ENCODE measurements at regions not wholly inside any gene's neighbourhood (a gene's known extent, or its start where the extent isn't known, plus 50 kb on each side); places are given as distances from the start of the nearest gene placed in this dataset.
"Not testable (repeated sequence)": the region's sequence is repeated elsewhere in the genome, so short reads cannot be mapped to it uniquely, and the experiment has no call there.

DNA sequence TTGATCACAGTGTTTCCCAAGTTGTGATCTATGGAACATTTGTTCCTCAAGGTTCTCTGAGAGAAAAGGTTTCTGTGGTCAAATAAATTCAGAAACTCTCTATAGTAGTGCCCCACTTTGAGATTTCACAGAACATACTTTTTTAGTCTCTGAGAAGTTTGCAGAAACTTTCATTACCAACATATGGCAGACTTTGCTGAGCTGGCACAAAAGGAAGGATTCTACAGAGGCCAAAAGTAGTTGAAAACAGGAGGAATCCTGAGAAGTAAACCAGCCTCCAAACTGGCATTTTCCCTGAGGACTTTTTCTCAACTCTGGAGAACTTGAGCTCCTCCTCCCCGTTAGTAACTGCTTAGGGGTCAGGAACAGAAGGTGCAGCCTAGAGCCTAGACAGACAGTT, 117.8 kb upstream of the ESX1 start:
- no peak for DNase-seq

DNA sequence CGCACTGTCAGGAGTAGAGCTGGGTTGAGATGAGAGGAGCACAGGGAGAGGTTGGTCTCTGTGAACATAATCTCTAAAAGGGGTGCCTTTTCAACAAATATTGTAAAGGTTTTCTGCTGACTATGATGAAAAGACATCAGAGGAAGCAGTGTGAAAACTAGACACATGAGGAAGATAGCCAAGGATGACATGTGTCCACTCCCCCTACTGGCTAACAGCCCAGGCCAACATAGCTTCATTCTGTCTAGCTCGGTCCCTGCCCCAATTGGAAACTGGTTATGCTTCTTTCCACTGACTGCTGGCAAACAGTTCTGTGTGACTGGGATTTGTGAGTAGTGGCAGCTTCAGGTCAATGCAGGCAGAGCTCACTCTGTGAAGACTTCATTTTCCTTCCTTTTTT, 115.4 kb upstream of the ESX1 start:
- no peak for DNase-seq

DNA sequence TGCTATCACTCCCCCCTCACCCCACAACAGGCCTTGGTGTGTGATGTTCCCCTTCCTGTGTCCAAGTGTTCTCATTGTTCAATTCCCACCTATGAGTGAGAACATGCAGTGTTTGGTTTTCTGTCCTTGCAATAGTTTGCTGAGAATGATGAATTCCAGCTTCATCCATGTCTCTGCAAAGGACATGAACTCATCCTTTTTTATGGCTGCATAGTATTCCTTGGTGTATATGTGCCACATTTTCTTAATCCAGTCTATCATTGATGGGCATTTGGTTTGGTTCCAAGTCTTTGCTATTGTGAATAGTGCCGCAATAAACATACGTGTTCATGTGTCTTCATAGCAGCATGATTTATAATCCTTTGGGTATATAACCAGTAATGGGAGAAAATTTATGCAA, 106.0 kb upstream of the ESX1 start:
- not testable (repeated sequence) for DNase-seq

DNA sequence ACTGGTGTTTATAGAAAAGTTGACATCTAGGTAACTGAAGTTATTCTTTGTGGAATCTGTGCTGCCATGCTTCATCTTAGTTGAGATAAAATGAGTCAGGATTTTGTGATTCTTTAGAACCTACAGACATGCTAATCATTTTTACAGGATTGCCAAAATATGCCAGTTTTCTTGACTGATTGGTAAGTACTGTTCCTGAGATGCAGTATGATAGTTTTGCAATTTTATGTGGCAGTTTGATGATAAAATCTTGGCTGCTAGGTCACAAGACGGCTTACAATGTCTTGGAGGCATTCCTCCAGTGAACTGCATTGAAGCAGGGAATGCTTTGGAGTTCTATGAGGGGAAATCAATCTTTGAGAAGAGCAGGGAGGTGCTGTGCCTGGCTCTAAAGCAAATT, 104.4 kb upstream of the ESX1 start:
- DNase-seq: no peak

DNA sequence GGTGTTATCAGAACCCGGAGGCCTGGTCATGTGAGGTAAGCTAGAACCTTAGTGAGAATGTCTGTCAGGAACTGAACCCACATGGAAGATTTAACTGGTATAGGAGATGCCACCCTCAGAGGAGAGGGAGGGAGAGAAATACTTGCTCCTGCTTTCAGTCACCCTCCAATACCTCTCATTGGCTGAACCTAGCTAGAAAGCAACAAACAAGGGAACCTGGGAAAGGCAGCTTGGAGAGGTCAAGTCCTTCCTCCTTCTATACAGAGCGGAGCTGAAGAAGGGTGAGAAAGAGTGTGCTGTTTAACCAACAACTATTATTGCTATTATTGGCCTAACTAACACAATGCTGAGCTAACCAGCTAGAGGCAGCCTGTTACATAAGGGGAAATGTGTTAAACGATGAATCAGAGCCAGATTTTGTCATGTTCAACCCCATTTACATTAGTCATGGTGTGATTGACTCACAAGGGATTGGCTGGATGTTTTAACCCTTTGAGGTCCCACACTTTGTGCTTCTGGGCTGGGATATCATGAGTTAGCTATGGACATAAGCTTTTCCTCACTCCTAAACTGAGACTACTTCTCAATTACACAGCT, 96.5 kb upstream of the ESX1 start:
- DNase-seq: no peak

DNA sequence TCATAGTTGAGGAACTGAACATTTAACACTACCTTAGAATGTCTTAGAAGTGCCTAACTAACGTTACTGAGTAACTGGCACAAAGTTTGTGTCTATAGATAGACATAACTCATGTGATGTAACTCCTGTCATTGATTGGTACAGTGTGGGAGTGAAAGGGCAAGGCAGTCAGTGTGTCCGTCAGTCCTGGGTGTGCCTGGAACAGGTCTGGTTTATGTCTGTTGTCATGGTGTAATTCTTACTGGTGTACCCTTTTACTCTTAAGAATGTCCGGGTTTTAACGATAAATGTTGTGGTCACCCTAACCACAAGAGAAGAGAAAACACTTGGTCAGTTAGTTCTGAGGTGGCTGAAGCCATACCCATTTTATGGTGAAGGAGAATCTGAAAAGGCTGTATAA, 93.1 kb upstream of the ESX1 start:
- no peak for DNase-seq

DNA sequence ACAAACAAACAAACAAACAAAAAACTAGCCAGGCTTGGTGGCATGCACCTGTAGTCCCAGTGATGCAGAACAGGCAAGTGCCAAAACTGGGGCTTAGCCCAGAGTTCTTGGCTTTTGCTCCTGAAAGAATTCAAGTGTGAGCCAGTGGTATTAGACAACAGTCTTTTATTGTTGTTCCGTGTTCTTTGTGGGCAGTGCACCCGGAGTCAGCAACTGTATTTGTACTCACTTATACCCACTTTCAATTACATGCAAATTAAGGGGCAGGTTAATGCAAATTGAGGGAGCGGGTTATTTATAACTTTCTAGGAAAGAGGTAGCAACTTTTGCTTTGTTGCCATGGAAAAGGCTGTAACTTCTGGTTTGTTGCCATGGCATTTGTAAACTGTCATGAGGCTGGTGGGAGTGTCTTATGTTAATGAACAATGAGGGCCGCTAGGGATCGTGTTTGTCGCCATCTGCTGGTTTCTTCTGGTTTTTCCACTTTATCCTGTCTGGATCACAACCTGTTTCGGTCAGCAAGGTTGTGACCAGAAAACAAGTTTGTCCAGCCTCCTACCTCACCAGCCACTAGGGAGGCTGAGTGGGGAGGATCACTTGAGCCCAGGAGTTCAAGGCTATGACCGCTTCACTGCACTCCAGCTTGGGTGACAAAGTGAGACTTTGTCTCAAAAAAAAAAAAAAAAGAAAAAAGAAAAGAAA, 88.8 kb upstream of the ESX1 start:
- DNase-seq: peak; percentile 33 to 45

DNA sequence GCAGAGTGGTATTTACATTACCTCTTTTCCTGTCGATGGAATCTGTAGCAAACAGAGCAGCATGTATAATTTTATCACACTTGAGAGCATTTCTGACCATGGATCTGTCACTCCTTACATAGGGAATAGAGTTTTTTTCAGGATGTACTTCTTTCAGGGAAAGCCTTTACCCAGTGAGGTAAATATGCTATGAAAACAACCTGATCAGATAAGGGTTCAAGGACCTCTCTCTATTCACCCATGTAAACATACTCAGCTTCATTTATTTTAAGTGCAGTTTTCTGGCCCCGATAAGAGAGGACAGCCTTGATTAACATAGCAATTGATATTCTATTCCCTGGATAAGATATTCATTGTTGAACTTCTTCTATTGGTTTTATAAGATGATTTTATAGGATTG, 87.3 kb upstream of the ESX1 start:
- DNase-seq: no peak

DNA sequence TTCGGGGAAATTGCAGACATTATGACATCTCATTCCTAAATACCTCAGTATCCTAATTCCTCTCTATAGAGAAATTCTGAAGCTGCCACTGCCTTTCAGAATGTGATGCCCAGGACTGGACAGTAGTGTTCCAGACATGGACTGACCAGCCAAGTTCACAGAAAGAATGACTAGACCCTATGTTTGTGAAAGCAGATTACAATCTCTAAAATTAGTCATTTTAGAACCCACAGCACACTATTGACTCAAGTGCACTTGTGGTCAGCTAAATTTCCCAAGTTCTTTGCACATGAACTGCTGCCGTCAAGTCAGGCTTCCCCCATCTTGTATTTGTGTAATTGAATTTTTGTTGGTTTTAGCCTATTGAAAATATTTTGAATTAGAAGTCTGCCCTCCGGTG, 81.0 kb upstream of the ESX1 start:
- no peak for DNase-seq

DNA sequence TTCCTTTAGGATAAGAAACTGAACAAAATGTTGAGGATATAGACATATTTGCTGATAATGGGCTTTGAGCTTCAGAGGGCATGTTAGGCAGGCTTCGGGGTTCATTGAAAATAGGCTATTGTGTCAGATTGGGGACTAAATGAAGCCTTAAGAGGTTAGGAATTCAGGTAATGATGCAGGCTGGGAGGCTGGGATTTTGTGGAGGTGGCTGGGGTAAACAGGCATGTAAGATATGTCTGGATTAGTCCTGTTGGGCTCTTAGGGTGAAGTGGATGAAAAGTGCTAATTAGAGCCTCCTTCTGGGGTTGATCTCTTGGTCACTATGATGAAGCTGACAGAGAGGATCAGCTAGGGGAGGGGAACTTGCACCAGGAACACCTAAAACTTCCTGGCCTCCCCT, 80.2 kb upstream of the ESX1 start:
- no peak for DNase-seq

DNA sequence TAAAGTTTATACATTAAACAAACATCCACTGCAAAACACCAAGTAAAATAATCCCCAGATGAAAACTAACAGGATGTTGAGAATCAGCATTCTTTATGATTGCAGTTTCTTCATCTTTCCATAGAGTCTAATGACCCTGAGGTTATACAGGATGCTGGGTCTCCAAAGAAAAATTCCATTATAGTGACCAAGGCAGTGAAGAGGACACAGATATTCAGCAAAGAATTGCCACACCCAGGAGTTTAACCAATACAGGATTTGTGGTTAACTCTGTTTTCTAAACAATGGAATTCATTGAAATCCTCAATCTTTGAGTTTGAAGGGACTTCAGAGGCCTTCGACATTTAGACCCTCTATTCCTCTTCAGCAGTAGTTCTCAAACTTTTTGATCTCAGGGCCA, 76.2 kb upstream of the ESX1 start:
- DNase-seq: no peak

DNA sequence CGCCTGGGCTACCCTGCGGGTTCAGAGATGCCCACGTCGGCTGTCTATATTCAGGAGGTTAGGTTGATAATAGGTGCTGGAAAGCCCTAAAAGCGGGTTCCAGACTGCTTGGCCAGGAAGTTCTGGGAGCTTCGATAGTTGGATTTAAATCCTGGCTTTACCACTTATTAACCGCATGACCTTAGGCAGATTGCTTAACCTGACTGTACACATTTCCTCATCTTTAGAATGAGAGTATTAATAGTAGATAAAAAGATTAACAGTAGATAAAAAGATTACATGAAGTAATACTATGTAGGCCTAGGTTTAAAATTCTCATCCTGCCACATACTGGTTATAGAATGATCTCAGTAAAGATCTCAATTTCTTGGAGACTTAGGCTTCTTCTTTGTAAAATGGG, 75.0 kb upstream of the ESX1 start:
- DNase-seq: no peak

DNA sequence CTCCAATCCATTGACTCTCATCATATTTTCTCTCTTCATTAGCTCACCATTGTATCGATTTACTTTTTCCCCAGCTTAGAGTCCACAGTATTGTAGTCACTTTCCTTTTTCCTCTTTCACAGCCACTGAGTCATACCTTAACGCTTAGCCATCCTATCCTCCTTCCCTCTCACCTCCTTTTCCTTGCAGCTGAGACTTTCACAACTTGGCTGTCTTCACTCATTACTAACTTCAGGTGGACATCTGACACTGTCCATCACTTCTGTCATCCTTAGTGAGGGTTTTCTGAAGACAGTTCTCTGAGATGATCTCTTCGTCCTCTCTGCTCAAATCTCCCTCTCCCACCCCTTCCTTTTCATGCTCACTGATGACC, 70.5 kb upstream of the ESX1 start:
- DNase-seq: no peak

DNA sequence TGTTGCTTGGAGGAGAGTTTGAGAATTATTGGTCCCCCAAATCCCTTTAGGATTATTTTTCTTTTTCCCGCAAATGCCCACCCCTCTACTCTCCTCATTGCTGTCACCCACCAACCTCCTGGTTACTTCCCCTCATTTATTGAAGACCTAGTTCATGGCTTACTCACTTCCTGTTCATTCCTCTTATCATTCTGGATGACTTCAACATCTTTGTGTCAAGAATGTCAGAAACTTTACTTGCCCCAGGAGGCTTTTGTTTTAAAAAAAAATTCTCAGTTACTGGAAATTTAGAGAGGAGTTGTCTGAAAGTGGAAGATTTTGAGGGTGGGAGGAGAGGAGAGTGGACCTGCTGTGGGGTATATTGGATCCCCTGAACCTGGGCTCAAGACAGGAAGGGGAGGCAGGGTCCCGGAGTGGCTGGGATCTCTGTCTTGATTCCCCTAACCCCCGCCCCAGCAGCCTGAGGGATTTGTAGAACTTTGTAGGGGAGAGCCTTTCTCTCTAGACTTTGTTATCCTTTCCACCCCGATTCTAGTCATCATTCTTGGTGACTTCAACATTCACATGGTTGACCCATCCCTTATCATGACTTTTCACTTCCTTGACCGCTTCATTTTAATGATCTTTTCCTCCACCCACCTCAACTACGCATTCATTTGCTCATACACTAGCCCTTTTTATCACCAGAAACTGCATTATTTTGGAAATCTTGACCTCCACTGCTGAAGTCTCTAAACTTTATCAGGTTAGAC, 69.9 kb upstream of the ESX1 start:
- no peak for DNase-seq

DNA sequence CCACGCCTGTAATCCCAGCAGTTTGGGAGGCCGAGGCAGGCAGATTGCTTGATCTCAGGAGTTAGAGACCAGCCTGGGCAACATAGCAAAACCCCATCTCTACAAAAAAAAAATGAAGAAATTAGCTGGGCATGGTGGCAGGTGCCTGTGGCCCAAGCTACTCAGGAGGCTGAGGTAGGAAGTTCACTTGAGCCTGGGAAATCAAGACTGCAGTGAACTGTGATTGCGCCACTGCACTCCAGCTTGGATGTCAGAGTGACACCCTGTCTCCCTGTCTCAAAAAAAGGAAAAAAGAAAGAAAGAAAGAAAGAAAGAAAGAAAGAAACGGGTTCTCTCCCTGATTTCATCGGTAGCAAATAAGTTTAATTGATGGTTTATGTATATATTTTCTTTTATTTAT, 64.6 kb upstream of the ESX1 start:
- DNase-seq: no peak

DNA sequence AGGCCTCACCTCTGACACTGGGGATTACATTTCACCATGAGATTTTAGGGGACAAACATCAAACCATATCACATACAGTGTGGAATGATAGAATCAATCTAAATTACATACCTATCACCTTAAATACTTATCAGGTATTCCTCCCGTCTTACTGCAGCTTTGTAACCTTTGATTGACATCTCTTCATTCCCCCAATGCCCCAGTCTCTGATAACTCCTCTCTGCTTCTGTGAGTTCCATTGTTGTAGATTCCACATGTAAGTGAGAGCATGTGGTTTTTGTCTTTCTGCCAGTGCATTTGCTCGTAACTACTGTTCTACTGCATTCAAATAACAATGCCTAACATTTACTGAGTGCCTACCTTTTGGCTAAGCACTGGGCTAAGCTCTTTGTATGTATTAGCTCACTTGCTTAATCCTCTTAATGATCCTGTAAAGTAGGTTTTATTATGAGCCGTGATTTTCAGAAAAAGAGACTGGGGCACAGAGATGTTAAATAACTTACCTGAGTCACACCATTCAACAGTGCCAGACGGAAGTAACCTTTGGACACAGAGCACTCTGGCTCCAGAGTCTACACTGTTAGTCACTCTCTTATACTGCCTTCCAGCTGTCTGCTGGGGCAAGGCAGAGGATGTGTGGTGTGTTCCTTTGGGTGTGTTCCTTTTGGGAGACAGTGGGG, 63.7 kb upstream of the ESX1 start:
- DNase-seq: no peak

DNA sequence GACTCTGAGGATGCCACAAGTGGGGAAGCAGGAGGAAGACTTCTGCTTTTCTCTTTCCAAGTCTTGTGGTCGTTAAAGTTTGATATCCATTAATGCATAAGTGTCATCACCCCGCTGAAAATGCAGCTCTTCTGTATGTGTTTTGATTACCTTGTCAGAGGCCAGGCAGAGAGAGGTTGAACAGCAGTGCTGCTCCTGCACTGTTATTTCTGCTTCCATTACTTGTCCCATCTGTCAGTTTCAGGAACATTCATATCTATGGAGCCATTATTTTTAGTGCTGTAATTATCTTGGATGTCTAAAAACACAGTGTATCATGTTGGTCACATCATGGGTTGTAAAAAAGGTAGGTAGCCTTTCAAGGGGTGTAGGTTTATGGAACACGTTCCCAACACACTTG, 62.0 kb upstream of the ESX1 start:
- DNase-seq: no peak

DNA sequence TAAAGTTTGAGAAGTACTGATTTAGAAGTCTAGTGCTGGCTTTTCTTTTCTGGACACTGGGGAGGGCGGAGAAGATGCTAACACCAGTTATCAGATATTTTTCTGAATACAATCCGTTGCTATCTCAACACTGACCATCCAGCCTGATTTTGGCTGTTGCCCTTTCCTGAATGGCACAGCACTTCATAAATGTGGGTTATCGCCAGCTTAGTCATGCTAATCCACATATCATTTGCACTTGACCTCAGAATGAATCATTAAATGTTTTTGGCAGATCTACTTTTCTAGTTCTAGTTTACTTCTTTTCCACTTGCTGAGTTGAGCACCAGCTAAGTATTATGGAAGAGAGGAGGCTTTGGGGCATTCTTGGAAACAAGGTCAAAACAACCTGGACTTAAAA, 60.8 kb upstream of the ESX1 start:
- no peak for DNase-seq

DNA sequence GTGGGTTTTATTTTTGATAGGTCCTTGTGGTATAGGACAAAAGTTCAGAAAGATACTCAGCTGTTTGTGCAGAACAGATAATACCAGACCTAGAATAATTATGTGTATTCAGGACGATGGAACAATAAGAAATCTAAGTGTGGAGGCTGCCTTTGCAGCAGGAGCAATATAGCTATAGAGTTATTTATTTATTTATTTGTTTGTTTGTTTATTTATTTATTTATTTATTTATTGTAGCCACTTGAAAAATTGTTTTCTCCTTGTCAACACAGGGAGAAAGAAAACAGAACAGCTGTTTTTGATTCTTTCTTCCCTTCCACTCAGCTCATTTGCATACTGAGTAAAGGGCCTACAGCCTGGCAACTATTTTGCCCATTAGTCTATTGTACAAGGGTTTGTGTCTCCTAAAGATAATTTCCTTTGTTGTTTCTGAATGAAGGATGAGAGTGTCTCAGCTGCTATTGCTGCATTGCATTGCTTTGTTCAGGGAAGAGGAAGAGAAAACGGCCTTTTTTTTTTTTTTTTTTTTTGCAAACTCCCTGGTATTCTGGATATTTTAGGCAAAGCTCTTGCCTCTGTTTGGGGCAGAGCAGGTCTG, 56.0 kb upstream of the ESX1 start:
- no peak for DNase-seq

DNA sequence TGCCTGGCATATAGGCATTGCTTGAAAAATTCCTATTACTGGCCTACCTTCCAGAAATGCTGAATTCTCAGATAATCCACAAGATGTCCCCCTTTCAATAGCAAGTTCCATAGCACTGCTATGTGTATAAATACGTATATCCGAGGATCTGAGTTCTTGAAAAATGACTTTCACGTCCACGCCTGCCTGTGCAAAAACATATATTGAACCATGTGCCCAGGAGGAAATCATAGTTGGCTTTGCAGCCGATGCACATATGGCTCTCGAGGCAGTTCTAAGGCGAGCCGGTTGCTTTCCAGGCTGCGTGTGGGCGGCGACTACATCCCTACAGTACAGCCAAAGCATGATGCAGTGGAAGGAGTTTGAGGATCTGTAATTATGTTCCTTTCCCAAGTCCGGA, 55.4 kb upstream of the ESX1 start:
- DNase-seq: no peak

DNA sequence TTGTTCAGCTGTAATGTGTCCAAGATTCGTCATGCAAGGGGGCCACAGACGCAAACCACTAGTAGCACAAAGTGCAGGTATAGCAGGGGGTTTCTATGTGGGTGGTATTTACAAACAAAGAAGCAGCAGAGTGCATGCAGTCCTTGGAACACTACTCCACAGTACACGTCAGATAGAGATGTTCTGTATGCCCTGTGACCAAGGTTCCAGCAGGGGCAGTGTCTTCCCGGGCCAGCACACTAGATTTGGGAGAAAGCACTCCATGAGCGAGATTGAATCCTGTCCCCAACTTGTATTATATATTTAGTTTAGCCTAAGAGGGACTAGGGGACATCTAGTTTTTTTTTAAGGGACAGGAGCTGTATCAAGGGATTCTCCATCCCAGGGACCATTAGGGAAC, 54.4 kb upstream of the ESX1 start:
- no peak for DNase-seq

DNA sequence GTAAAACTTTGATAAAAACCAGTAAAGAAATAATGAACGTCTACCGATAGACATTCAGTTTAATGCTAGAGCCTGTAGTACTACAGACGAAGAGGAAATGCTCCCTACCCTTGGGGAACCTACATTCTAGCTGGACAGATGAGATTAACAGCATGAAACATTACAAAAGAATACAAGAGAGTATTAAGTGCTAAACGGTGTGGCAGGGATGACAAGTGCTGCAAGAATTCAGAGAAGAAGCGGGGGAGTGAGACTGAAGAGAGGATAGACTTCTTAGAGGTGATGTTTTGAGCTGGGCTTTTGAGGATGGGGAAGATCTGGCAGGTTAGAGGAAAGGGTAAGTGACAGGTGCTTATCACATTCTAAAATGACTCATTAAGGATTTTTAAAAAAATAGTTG, 52.6 kb upstream of the ESX1 start:
- DNase-seq: no peak

DNA sequence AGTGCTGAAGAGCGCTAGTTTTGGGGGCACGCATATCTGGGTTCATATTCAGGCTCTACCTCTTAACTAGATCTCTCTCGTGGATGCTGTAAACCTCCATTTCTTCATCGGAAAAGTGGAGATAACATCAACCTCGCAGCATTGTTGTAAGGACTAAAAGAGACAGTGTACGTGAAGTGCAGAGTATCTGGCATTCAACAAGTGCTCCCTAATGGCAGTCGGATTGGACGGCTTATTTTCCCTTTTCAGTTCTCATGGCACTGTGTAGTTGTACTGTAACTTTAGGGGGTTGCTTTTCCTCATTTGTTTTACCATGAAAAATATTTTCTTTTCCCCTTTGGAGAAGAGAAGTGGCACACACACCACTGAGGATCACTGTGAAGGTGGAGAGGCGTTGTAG, 51.4 kb upstream of the ESX1 start:
- no peak for DNase-seq

All from CD4-positive, alpha-beta T cell treated with Interleukin-4 for 1 hour (primary cell).